Fibroblast of lung (primary cell): ENCODE measurements at regions not wholly inside any gene's neighbourhood (a gene's known extent, or its start where the extent isn't known, plus 50 kb on each side); places are given as distances from the start of the nearest gene placed in this dataset.

Experiments
- DNase-seq, 2 donors: peaks; one replicate each; pipeline versions ENCODE4 v3.0.0 to v3.0.0-alpha.2; 2010; ENCODE audit warnings: low read depth in 2 of 2
- H2AFZ ChIP-seq: 2 replicates; pipeline ENCODE4 v1.5.1; 2012; ENCODE audit warnings: low read length, control low read depth, inconsistent platforms
- H3K27ac ChIP-seq: 2 replicates; pipeline ENCODE4 v1.5.1; 2011; ENCODE audit warnings: low read length, control low read depth; ENCODE audit not compliant: insufficient read depth
- H3K27me3 ChIP-seq: 2 replicates; pipeline ENCODE4 v1.5.1; 2011; ENCODE audit warnings: mild to moderate bottlenecking, low read length; ENCODE audit not compliant: control insufficient read depth, insufficient read depth
- H3K36me3 ChIP-seq: 2 replicates; pipeline ENCODE4 v1.5.1; 2011; ENCODE audit warnings: low read length; ENCODE audit not compliant: control insufficient read depth, insufficient read depth
- H3K4me1 ChIP-seq: 2 replicates; pipeline ENCODE4 v1.5.1; 2011; ENCODE audit warnings: low read length; ENCODE audit not compliant: control insufficient read depth, insufficient read depth; ENCODE audit errors: extremely low read depth
- H3K4me2 ChIP-seq: 2 replicates; pipeline ENCODE4 v1.5.1; 2011; ENCODE audit warnings: low read length, control low read depth; ENCODE audit not compliant: insufficient read depth; ENCODE audit errors: extremely low read depth
- H3K4me3 ChIP-seq, 4 experiments: fragments of 200-600 bp in 1 of 4; sonication (generic) in 1 of 4; replicated peaks in 1 of 4; 2 replicates each; pipeline ENCODE4 v1.5.1; 2011 to 2016; ENCODE audit warnings: low read length in 4 of 4, low read depth in 3 of 4, mild to moderate bottlenecking in 3 of 4, control low read depth in 2 of 4, inconsistent platforms in 1 of 4, mixed read lengths in 1 of 4; ENCODE audit not compliant: insufficient read depth in 1 of 4; ENCODE audit errors: control extremely low read depth in 1 of 4
- H3K79me2 ChIP-seq: 2 replicates; pipeline ENCODE4 v1.5.1; 2012; ENCODE audit warnings: mild to moderate bottlenecking, low read length, inconsistent platforms; ENCODE audit not compliant: control insufficient read depth, insufficient read depth
- H3K9ac ChIP-seq: 2 replicates; pipeline ENCODE4 v1.5.1; 2011; ENCODE audit warnings: mild to moderate bottlenecking, low read length, control low read depth; ENCODE audit not compliant: insufficient read depth
- H3K9me3 ChIP-seq: 2 replicates; pipeline ENCODE4 v1.5.1; 2012; ENCODE audit warnings: low read depth, low read length; ENCODE audit not compliant: control insufficient read depth, insufficient read depth
- H4K20me1 ChIP-seq: 2 replicates; pipeline ENCODE4 v1.5.1; 2011; ENCODE audit warnings: low read length; ENCODE audit not compliant: control insufficient read depth, insufficient read depth; ENCODE audit errors: extremely low read depth
- CTCF ChIP-seq, 2 donors: IDR thresholded peaks in 1 of 2; conservative IDR thresholded peaks in 1 of 2; 1 replicate in 1 of 2; 2 replicates in 1 of 2; pipeline ENCODE4 v1.5.1; 2011 to 2012; ENCODE audit warnings: low read length in 2 of 2, control low read depth in 1 of 2, inconsistent platforms in 1 of 2, low read depth in 1 of 2, mild to moderate bottlenecking in 1 of 2
- EZH2 ChIP-seq: IDR thresholded peaks from 2 replicates; pipeline ENCODE4 v1.5.1; 2012; ENCODE audit warnings: low read length, control low read depth, mild to moderate bottlenecking; ENCODE audit errors: missing control alignments

GRCh38 chr2:53265544-53266299, 501.9 kb upstream of the CHAC2 start:
- no peak overlapping the region for H2AFZ ChIP-seq
- no peak for DNase-seq
- no peaks in the 10 kb centered on the region for H3K4me1 ChIP-seq
- H3K79me2 ChIP-seq: no peaks in the 10 kb centered on the region
- H3K4me2 ChIP-seq: no peak overlapping the region
- H3K9me3 ChIP-seq: no peaks in the 10 kb centered on the region
- H3K27ac ChIP-seq: no peak overlapping the region
- no peaks in the 10 kb centered on the region for H4K20me1 ChIP-seq
- no peaks in the 10 kb centered on the region for H3K27me3 ChIP-seq
- H3K4me3 ChIP-seq: no peak overlapping the region
- H3K36me3 ChIP-seq: no peaks in the 10 kb centered on the region
- H3K9ac ChIP-seq: no peak overlapping the region
- TF ChIP-seq CTCF (conservative IDR thresholded peaks at IDR 0.05 in 1 of 2, IDR thresholded peaks at IDR 0.05 in 1 of 2; ENCODE audit: low read depth in 1 of 2, low read length in 2 of 2) (no peak), EZH2 (no peak)

- Histone ChIP-seq H3K4me2 (no peak overlapping the region), H4K20me1 (no peaks in the 10 kb centered on the region), H3K9me3 (no peaks in the 10 kb centered on the region), H3K27ac (no peak overlapping the region), H3K4me3 (no peak overlapping the region), H2AFZ (no peak overlapping the region), H3K79me2 (no peaks in the 10 kb centered on the region), H3K36me3 (no peaks in the 10 kb centered on the region), H3K27me3 (no peaks in the 10 kb centered on the region), H3K9ac (no peak overlapping the region), H3K4me1 (no peaks in the 10 kb centered on the region)
- DNase-seq: no peak
- TF ChIP-seq EZH2: no peak
- TF ChIP-seq CTCF (conservative IDR thresholded peaks at IDR 0.05 in 1 of 2, IDR thresholded peaks at IDR 0.05 in 1 of 2; ENCODE audit: low read depth in 1 of 2, low read length in 2 of 2): no peak
Measured at GRCh38 chr2:53260568-53260967, 507.0 kb upstream of the CHAC2 start.

GRCh38 chr2:53259395-53260009, 508.1 kb upstream of the CHAC2 start:
- DNase-seq: no peak
- Histone ChIP-seq H3K4me3 (no peak overlapping the region), H3K4me1 (no peaks in the 10 kb centered on the region), H3K79me2 (no peaks in the 10 kb centered on the region), H3K27me3 (no peaks in the 10 kb centered on the region), H3K9ac (no peak overlapping the region), H3K9me3 (no peaks in the 10 kb centered on the region), H2AFZ (no peak overlapping the region), H4K20me1 (no peaks in the 10 kb centered on the region), H3K4me2 (no peak overlapping the region), H3K36me3 (no peaks in the 10 kb centered on the region), H3K27ac (no peak overlapping the region)
- no peak for TF ChIP-seq CTCF (conservative IDR thresholded peaks at IDR 0.05 in 1 of 2, IDR thresholded peaks at IDR 0.05 in 1 of 2; ENCODE audit: low read depth in 1 of 2, low read length in 2 of 2)
- no peak for TF ChIP-seq EZH2
